WTC11 (cell line): ENCODE measurements at regions not wholly inside any gene's neighbourhood (a gene's known extent, or its start where the extent isn't known, plus 50 kb on each side); places are given as distances from the start of the nearest gene placed in this dataset.

Experiments
- ATAC-seq: fragments of 200-7000 bp; cut with Tn5 transposase; 2 replicates; pipeline ENCODE4 v1.10.0; 2021; ENCODE audit warnings: mild to moderate bottlenecking, moderate library complexity
- CTCF ChIA-PET: fragments of 300-600 bp; sonication (Branson Sonifier 250); formaldehyde crosslinking; loops from one replicate; lab custom pipeline; 2021; ENCODE audit warnings: antibody characterized with exemption; lab: Charles Lee
- POLR2A ChIA-PET: fragments of 350-600 bp; sonication (Branson Sonifier 250); formaldehyde crosslinking; loops from one replicate; lab custom pipeline; 2021; ENCODE audit warnings: antibody characterized with exemption; lab: Charles Lee
- DNase-seq: peaks from one replicate; pipeline ENCODE4 v3.0.0; 2021; ENCODE audit warnings: low spot score
- H3K27ac Mint-ChIP-seq: 2 replicates; pipeline ENCODE4 v1.8.0; 2021; ENCODE audit warnings: mixed read lengths
- H3K27me3 Mint-ChIP-seq: 2 replicates; pipeline ENCODE4 v1.8.0; 2021; ENCODE audit warnings: low read depth, mild to moderate bottlenecking, moderate library complexity, mixed read lengths
- H3K36me3 Mint-ChIP-seq: 2 replicates; pipeline ENCODE4 v1.8.0; 2021; ENCODE audit warnings: mixed read lengths
- H3K4me1 Mint-ChIP-seq: 2 replicates; pipeline ENCODE4 v1.8.0; 2022; ENCODE audit warnings: mixed read lengths
- H3K4me3 Mint-ChIP-seq: 2 replicates; pipeline ENCODE4 v1.8.0; 2021; ENCODE audit warnings: mild to moderate bottlenecking, moderate library complexity, mixed read lengths
- H3K9me3 Mint-ChIP-seq: 2 replicates; pipeline ENCODE4 v1.8.0; 2021; ENCODE audit warnings: mixed read lengths
- ARID4B ChIP-seq: sonication (generic); formaldehyde crosslinking; IDR thresholded peaks from 2 replicates; pipeline ENCODE4 v1.8.0; 2023; ENCODE audit warnings: missing genetic modification reagents, mild to moderate bottlenecking, borderline replicate concordance
- ATF3 ChIP-seq: sonication (generic); formaldehyde crosslinking; conservative IDR thresholded peaks from 2 replicates; pipeline ENCODE4 v1.8.1; 2022; ENCODE audit warnings: mild to moderate bottlenecking, missing genetic modification reagents
- CDX4 ChIP-seq: fragments of 250-450 bp; sonication (Bioruptor Pico); IDR thresholded peaks from 2 replicates; pipeline ENCODE4 v1.9.0; 2021; ENCODE audit warnings: moderate library complexity, mild to moderate bottlenecking, inconsistent platforms, borderline replicate concordance
- CTCF ChIP-seq: fragments of 200-600 bp; IDR thresholded peaks from 2 replicates; pipeline ENCODE4 v1.8.0; 2022; ENCODE audit warnings: antibody characterized with exemption
- ESRRA ChIP-seq: sonication (generic); formaldehyde crosslinking; IDR thresholded peaks from 2 replicates; pipeline ENCODE4 v1.8.1; 2022; ENCODE audit warnings: mild to moderate bottlenecking, missing genetic modification reagents, borderline replicate concordance
- FOXP1 ChIP-seq: sonication (generic); formaldehyde crosslinking; IDR thresholded peaks from 2 replicates; pipeline ENCODE4 v1.8.0; 2022; ENCODE audit warnings: missing genetic modification reagents, mild to moderate bottlenecking, moderate library complexity, borderline replicate concordance
- FOXP4 ChIP-seq: sonication (generic); formaldehyde crosslinking; IDR thresholded peaks from 2 replicates; pipeline ENCODE4 v1.8.0; 2022; ENCODE audit warnings: mild to moderate bottlenecking, missing genetic modification reagents
- MXD4 ChIP-seq: fragments of 250-450 bp; sonication (Bioruptor Pico); IDR thresholded peaks from 2 replicates; pipeline ENCODE4 v1.8.0; 2021; ENCODE audit warnings: mild to moderate bottlenecking, moderate library complexity, borderline replicate concordance
- OVOL2 ChIP-seq: fragments of 250-450 bp; sonication (Bioruptor Pico); IDR thresholded peaks from 2 replicates; pipeline ENCODE4 v1.9.0; 2021; ENCODE audit warnings: mild to moderate bottlenecking, borderline replicate concordance
- PREB ChIP-seq: sonication (generic); formaldehyde crosslinking; IDR thresholded peaks from 2 replicates; pipeline ENCODE4 v1.8.1; 2022; ENCODE audit warnings: mild to moderate bottlenecking, missing genetic modification reagents, moderate library complexity, borderline replicate concordance
- RELA ChIP-seq: sonication (generic); formaldehyde crosslinking; IDR thresholded peaks from 2 replicates; pipeline ENCODE4 v1.8.1; 2022; ENCODE audit warnings: missing genetic modification reagents, mild to moderate bottlenecking, borderline replicate concordance
- USF1 ChIP-seq: sonication (generic); formaldehyde crosslinking; IDR thresholded peaks from 2 replicates; pipeline ENCODE4 v1.8.0; 2022; ENCODE audit warnings: mild to moderate bottlenecking, missing genetic modification reagents
- ZNF423 ChIP-seq: fragments of 250-450 bp; sonication (Bioruptor Pico); IDR thresholded peaks from 2 replicates; pipeline ENCODE4 v2.1.2; 2022; ENCODE audit warnings: mild to moderate bottlenecking, moderate library complexity

GRCh38 chr6:113344969-113345368 lies 512.2 kb upstream of the MARCKS start (continued):
- TF ChIP-seq FOXP4 (CRISPR knock-in tag) = no peak
- no peak for TF ChIP-seq ESRRA (CRISPR knock-in tag)
- TF ChIP-seq OVOL2 = no peak

- ChIA-PET CTCF (no interaction called here), POLR2A (no interaction called here)
- DNase-seq = no peak
- Mint-ChIP-seq H3K4me1 (peaks cover 15% of the 10 kb centered on the region), H3K4me3 (no peak overlapping the region), H3K36me3 (no peaks in the 10 kb centered on the region), H3K27me3 (no peaks in the 10 kb centered on the region), H3K9me3 (no peaks in the 10 kb centered on the region), H3K27ac (no peak overlapping the region)
- TF ChIP-seq CDX4 (CRISPR knock-in tag) (no peak), PREB (CRISPR knock-in tag) (no peak), ZNF423 (CRISPR knock-in tag) (no peak), CTCF (no peak), RELA (CRISPR knock-in tag) (no peak), ARID4B (CRISPR knock-in tag) (no peak), FOXP1 (CRISPR knock-in tag) (no peak), ATF3 (CRISPR knock-in tag) (no peak), USF1 (no peak), MXD4 (CRISPR knock-in tag) (no peak)
- peak; percentile 22; the same call in 1 of the 2 replicates for ATAC-seq
Observed at GRCh38 chr6:113347436-113347835, 509.7 kb upstream of the MARCKS start.
